Fibroblast of skin of scalp (primary cell): ENCODE measurements at regions not wholly inside any gene's neighbourhood (a gene's known extent, or its start where the extent isn't known, plus 50 kb on each side); places are given as distances from the start of the nearest gene placed in this dataset.
"Not testable (repeated sequence)": the region's sequence is repeated elsewhere in the genome, so short reads cannot be mapped to it uniquely, and the experiment has no call there.

Source experiments
- DNase-seq: peaks from one replicate; pipeline ENCODE4 v3.0.0-alpha.2; 2013

DNA sequence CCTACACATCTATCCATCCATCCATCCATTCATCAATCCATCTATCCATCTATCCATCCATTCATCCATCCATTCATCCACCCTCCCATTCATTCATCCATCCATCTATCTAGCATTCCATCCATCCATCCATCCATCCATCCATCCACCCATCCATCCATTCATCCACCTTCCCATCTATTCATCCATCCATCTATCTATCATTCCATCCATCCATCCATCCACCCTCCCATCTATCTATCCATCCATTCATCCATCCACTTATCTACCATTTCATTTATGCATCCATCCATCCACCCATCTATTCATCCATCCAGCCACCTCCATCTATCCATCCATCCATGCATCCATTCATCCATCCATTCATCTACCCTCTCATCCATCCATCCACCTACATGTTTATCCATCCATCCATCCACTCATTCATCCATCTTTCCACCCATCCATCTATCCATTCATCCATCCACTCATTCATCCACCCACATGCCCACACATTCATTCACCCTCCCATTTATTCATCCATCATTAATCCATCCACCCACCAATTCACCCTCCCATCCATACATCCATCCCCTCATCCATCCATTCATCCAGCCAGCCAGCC is 258.5 kb downstream of the CRLF2 start:
- DNase-seq: no peak

DNA sequence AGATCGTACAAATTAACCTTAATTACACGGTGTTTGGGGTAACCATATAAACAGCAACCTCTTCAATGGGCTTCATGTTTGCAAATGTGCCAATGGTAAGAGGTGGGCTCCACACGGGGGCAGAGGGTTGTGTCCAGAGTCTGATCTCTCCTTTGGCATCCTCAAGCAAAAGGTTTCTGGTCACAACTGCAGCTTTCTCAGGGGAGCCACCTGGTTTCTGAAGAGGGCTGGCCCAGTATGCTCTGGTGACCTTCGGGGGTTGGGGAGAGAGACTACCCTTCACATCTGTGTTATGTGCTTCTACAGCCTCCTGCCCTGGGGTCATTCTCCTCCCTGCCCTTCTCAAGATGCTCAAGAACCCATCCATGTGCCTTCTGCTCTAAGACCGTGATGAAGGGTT is 259.6 kb downstream of the CRLF2 start:
- no peak for DNase-seq

GRCh38 chrX:947262-947661 is 265.2 kb downstream of the CRLF2 start:
- not testable (repeated sequence) for DNase-seq

DNA sequence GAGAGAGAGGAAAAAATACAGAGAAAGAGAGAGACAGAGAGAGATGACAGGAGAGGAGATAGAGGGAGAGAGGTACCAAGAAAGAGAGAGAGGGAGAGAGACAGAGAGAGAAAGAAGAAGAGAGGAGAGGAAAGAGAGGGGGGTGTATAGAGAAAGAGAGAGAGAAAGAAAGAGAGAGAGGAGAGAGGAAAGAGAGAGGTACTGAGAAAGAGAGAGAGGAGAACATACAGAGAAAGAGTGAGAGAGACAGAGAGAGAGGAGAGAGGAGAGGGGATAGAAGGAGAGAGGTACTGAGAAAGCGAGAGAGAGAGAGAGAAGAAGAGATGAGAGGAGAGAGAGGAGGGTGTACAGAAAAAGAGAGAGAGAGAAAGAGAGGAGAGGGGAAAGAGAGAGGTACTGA is 269.4 kb downstream of the CRLF2 start:
- no peak for DNase-seq

DNA sequence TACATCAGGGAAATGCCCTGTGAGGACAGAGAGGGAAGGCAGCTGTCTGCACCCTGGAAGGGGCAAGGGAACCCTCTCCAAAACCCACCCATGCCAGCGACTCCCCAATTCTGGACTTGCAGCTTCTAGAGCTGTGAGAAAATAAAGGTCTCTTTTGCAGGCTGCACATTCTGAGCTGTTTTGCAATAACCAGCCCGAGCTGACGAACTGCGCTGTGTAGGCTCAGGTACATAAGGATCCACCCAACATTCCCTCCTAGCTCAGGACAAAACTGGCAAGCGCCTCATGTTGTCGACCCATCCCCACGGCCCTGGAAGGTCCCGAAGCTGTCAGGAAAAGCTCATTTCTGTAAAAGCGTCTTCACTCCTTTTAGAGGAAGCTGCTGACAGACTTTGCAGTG is 271.8 kb downstream of the CRLF2 start:
- DNase-seq: no peak

GRCh38 chrX:936979-937769 is 275.3 kb downstream of the CRLF2 start:
- DNase-seq: no peak

GRCh38 chrX:933611-934010 is 278.8 kb downstream of the CRLF2 start:
- no peak for DNase-seq

DNA sequence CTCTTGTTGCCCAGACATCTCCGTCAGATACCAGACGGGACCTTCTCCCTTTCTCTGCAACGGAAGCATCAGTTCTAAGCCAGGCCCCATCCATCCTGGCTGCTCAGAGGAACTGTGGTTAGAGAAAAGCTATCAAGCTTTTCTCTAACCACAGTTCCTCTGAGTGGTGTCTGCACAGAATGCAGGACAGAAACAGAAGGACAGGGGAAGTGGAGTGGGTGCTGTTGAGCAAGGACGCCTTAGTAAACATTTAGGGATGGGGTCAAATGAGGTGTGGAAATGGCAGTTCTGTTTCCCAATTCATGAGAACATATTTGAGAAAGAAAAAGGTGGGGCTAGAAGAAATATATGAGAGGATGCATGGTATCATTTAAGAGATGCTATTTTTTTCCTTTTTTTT is 283.8 kb downstream of the CRLF2 start:
- DNase-seq: no peak

DNA sequence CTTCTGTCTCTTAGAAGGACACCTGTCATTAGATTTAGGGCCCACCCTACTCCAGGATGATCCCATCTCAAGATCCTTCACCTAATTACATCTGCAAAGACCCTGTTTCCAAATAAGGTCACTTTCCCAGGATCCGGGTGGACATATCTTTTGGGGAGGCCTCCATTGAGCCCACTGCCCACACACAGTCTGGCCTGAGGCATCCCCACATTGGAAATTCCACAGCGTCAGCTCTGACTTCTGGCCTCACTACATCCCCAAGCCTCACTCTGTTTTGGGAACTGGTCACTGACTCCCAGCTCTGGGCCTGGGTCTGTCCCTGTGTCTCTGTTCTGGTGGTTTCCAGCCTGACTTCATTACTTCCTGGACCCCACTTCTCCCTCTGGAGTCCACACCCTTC is 285.5 kb downstream of the CRLF2 start:
- no peak for DNase-seq

- no peak for DNase-seq
Measured at GRCh38 chrX:926070-926469, 286.4 kb downstream of the CRLF2 start.

DNA sequence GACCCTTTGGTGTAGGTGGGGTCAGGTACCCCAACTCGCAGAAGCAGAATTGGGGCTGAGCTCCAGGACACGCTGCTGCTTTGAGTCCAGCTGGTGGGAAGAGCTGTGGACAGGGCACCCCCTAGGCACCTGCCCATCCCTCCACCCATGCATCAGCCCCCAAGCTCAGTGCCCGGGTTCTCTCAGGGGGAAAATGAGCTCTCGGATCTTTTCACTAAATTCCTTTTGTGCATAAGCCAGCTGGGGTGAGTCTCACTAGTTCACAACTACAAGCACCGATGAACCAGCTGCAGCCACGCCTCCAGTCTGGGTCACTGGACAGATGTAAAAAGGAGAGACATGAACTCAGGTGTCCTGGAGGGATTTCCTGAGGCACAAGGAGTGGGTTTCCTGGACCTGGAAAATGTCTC is 286.8 kb downstream of the CRLF2 start:
- no peak for DNase-seq

DNA sequence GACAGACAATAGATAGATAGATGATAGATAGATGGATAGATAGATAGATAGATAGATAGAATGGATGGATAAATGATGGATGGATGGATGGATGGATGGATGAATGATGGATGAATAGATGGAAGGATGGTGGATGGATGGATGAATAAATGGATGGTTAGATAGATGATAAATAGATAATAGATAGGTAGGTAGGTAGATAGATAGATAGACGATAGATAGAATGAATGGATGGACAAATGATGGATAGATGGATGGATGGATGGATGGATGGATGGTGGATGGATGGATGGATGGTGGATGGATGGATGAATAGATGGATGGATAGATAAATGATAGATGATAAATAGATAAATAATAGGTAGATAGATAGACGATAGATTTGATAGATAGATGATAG is 287.4 kb downstream of the CRLF2 start:
- no peak for DNase-seq

- no peak for DNase-seq
Measured at GRCh38 chrX:924017-924416, 288.4 kb downstream of the CRLF2 start.

DNA sequence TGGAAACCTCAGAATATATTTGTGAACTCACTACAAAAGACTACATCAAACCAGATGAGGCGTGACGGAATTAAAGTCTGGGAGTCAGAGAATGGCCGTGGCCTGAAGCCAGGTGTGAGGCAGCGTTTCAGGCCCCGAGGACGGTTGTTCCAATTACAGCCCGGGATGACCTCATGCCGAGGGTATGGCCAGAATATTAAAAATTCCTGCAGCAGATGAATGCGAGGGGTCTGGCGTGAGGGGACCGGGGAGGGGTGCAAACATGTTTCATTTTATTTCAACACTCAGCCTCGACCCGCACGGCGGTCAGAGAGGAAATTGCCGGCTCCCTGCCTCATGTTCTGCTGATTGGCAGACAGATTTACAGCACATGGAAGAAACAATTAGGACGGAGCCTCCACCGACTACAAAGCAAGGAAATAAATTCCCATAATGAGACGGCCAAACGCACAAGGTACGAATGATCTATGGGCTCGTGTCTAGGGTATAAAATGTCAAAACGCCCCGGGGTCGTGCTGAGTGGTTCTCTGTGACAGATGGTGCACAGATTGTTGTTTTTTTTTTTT is 289.7 kb downstream of the SHOX start:
- DNase-seq: peak; percentile 74

DNA sequence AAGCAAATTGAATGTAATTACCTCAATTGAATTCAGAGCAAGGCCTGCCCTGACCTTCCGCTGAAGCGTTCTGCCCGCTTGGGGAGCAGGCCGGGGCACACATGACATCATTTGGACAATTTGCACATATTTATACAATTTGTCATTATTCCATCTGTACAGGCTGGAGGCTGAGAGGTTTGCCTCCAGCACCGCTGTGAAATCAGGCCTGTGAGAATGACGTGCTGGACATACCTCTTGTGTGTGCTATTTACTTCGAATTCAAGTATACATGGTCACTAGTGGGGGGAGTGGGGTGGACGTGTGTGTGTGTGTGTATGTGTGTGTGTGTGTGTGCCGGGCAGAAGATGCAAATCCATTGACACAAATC is 285.6 kb downstream of the SHOX start:
- no peak for DNase-seq

GRCh38 chrX:915427-916229 is 285.0 kb downstream of the SHOX start:
- no peak for DNase-seq

- no peak for DNase-seq
Measured at GRCh38 chrX:914206-914605, 283.6 kb downstream of the SHOX start.

DNA sequence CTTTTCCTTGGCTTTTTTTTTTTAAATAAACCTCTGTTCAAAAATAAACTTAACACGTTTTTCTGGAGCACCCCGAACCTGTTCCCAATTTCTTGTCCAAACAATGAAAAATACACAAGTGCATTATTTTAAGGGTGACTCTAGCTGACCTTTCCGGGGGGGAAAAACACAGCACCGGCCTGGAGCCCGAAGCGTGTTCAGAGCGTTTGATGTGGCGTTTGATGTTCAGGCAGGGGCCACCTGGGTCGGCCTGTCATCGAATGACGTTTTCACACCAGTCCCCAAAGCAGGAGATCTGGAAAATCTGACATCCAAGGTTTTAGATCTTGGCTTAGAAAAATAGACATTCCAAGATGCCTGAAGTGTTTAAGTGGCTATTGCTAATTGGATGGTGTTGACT is 282.1 kb downstream of the SHOX start:
- no peak for DNase-seq

DNA sequence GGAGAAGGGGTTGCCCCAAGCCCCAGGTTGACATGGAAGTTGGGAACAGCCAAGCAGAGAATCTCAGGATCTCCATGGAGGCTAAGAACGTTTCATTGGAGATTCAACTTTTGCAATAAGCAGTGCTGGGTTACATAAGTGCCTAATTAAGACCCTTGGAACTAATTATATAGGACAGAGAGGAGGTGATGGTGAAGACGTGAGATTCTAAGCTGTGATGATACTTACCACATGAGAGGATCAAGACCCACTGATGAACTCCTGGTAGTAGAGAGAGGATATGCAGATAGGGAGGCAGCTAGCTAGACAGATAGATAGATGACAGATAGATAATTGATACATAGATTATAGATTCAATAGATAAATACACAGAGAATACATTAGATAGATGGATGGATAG is 278.5 kb downstream of the SHOX start:
- not testable (repeated sequence) for DNase-seq

DNA sequence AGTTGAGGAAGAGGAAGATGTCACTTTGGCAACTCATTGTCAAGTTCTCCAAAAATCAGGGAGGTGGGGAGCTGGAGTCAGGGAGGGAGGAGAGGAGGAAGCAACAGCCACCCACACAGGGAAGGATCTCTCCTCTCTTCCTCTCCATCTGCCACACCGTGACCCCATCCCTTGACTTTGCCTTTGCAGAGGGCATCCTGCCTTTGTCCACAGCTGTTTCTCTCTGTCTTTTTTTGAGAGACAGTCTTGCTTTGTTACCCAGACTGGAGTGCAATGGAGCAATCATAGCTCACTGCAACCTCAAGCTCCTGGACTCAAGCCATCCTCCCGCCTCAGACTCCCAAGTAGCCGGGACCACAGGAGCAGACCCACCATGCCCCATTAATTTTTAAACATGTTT is 276.0 kb downstream of the SHOX start:
- no peak for DNase-seq

DNA sequence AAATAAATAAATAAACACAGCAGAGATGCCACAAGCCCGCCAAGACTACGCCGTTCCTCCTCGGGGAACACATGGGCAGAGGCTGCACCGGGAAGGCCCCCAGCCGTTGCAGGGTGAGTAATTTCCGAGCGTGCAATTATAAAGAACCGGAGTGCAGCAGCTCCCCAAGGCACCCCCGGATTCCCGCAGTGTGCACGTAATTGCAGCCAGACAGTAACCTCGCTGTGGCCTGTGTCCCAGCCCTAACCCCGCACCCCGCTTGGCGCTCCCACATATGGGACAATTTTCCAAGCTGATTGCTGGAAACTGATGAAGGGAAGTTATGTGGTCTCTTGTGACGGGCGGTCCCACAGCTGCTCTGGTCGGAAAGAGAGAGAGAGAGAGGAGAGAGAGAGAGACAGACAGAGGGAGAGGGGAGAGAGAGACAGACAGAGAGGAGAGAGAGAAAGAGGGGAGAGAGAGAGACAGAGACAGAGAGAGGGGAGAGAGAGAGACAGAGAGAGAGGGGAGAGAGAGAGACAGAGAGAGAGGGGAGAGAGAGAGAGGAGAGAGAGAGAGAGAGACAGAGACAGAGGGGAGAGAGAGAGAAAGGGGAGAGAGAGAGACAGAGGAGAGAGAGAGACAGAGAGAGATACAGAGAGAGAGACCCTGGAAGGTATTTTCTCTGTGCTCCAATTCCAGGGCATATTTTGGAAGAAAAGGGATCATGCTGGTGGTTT is 275.4 kb downstream of the SHOX start:
- peak; percentile 13 for DNase-seq

GRCh38 chrX:903116-903515 is 272.5 kb downstream of the SHOX start:
- no peak for DNase-seq

- no peak for DNase-seq
Measured at GRCh38 chrX:896256-896655, 265.7 kb downstream of the SHOX start.
